ENCODE measurements at regions not wholly inside any gene's neighbourhood (a gene's known extent, or its start where the extent isn't known, plus 50 kb on each side); places are given as distances from the start of the nearest gene placed in this dataset.

GRCh38 chr7:13454916-13455592, 534.4 kb downstream of the ETV1 start (continued):
- TF ChIP-seq CTCF (conservative IDR thresholded peaks at IDR 0.05; ENCODE audit: low read depth in 2 of 2) (no peak), POLR2AphosphoS5 (IDR thresholded peaks at IDR 0.05; ENCODE audit: low read depth) (no peak)
- TF ChIP-seq, protein P1, sequence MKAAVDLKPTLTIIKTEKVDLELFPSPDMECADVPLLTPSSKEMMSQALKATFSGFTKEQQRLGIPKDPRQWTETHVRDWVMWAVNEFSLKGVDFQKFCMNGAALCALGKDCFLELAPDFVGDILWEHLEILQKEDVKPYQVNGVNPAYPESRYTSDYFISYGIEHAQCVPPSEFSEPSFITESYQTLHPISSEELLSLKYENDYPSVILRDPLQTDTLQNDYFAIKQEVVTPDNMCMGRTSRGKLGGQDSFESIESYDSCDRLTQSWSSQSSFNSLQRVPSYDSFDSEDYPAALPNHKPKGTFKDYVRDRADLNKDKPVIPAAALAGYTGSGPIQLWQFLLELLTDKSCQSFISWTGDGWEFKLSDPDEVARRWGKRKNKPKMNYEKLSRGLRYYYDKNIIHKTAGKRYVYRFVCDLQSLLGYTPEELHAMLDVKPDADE (IDR thresholded peaks at IDR 0.05) = no peak

DNA sequence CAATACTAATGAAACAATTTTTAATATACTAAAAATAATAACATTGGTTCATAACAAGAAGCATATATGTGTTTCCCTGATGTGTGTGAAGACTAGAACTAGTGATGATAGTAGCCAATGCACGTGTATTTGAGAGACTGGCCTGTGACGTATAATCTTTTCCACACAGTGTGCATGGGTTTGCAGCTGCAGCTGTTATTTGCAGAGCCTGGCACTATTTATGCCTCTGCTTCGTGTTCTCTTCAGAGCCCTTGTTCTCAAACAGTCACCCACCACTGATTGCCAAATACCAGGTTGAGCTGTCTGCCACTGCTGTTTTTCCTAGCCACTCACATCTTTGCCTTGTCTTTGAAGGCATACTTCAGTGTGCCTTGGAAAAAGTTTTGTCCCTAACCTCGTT, 531.7 kb downstream of the ETV1 start:
- Histone ChIP-seq H3K79me2 (replicated peaks; ENCODE audit: insufficient read depth) (no peaks in the 10 kb centered on the region), H3K9me2 (ENCODE audit: insufficient read depth) (0 out of 2 replicates have a peak, but pooled peaks cover 3% of the 10 kb centered on the region), H3F3A (replicated peaks; ENCODE audit: low read depth) (no peaks in the 10 kb centered on the region), H3K27ac (ENCODE audit: low read depth) (no peak overlapping the region), H3K36me3 (ENCODE audit: insufficient read depth) (no peaks in the 10 kb centered on the region), H3K4me1 (ENCODE audit: insufficient read depth) (no peaks in the 10 kb centered on the region), H3K4me2 (no peak overlapping the region), H3K4me3 (no peak overlapping the region), H4K20me1 (replicated peaks; ENCODE audit: insufficient read depth) (no peaks in the 10 kb centered on the region), H2AFZ (no peak overlapping the region), H3K27me3 (ENCODE audit: insufficient read depth) (no peaks in the 10 kb centered on the region)
- H3K27ac Mint-ChIP-seq = no peak overlapping the region
- H3K4me1 Mint-ChIP-seq = no peaks in the 10 kb centered on the region
- DNase-seq (ENCODE audit: low spot score) (no peak), ATAC-seq (no peak)
- H3K4me3 Mint-ChIP-seq = no peak overlapping the region
- H3K9me3 Mint-ChIP-seq = no peaks in the 10 kb centered on the region
- H3K27me3 Mint-ChIP-seq (ENCODE audit: insufficient read depth, low read depth, poor library complexity) = peaks cover 2% of the 10 kb centered on the region
- no peaks in the 10 kb centered on the region for H3K36me3 Mint-ChIP-seq (ENCODE audit: low read depth)
- TF ChIP-seq ZNF114 (CRISPR knock-in tag; IDR thresholded peaks at IDR 0.05) (no peak), NANOG (IDR thresholded peaks at IDR 0.05; ENCODE audit: borderline replicate concordance) (no peak), ZNF331 (CRISPR knock-in tag; IDR thresholded peaks at IDR 0.05; ENCODE audit: low read depth) (no peak), POLR2AphosphoS5 (IDR thresholded peaks at IDR 0.05; ENCODE audit: low read depth) (no peak), CTCF (conservative IDR thresholded peaks at IDR 0.05; ENCODE audit: low read depth in 2 of 2) (no peak), EZH2 (IDR thresholded peaks at IDR 0.05; ENCODE audit: low read depth, unreplicated experiment) (no peak), STAT1 (IDR thresholded peaks at IDR 0.05; ENCODE audit: unreplicated experiment) (no peak), EZH2phosphoT487 (IDR thresholded peaks at IDR 0.05; ENCODE audit: unreplicated experiment) (no peak), JUNB (IDR thresholded peaks at IDR 0.05; ENCODE audit: unreplicated experiment) (no peak)
- TF ChIP-seq, protein P2, sequence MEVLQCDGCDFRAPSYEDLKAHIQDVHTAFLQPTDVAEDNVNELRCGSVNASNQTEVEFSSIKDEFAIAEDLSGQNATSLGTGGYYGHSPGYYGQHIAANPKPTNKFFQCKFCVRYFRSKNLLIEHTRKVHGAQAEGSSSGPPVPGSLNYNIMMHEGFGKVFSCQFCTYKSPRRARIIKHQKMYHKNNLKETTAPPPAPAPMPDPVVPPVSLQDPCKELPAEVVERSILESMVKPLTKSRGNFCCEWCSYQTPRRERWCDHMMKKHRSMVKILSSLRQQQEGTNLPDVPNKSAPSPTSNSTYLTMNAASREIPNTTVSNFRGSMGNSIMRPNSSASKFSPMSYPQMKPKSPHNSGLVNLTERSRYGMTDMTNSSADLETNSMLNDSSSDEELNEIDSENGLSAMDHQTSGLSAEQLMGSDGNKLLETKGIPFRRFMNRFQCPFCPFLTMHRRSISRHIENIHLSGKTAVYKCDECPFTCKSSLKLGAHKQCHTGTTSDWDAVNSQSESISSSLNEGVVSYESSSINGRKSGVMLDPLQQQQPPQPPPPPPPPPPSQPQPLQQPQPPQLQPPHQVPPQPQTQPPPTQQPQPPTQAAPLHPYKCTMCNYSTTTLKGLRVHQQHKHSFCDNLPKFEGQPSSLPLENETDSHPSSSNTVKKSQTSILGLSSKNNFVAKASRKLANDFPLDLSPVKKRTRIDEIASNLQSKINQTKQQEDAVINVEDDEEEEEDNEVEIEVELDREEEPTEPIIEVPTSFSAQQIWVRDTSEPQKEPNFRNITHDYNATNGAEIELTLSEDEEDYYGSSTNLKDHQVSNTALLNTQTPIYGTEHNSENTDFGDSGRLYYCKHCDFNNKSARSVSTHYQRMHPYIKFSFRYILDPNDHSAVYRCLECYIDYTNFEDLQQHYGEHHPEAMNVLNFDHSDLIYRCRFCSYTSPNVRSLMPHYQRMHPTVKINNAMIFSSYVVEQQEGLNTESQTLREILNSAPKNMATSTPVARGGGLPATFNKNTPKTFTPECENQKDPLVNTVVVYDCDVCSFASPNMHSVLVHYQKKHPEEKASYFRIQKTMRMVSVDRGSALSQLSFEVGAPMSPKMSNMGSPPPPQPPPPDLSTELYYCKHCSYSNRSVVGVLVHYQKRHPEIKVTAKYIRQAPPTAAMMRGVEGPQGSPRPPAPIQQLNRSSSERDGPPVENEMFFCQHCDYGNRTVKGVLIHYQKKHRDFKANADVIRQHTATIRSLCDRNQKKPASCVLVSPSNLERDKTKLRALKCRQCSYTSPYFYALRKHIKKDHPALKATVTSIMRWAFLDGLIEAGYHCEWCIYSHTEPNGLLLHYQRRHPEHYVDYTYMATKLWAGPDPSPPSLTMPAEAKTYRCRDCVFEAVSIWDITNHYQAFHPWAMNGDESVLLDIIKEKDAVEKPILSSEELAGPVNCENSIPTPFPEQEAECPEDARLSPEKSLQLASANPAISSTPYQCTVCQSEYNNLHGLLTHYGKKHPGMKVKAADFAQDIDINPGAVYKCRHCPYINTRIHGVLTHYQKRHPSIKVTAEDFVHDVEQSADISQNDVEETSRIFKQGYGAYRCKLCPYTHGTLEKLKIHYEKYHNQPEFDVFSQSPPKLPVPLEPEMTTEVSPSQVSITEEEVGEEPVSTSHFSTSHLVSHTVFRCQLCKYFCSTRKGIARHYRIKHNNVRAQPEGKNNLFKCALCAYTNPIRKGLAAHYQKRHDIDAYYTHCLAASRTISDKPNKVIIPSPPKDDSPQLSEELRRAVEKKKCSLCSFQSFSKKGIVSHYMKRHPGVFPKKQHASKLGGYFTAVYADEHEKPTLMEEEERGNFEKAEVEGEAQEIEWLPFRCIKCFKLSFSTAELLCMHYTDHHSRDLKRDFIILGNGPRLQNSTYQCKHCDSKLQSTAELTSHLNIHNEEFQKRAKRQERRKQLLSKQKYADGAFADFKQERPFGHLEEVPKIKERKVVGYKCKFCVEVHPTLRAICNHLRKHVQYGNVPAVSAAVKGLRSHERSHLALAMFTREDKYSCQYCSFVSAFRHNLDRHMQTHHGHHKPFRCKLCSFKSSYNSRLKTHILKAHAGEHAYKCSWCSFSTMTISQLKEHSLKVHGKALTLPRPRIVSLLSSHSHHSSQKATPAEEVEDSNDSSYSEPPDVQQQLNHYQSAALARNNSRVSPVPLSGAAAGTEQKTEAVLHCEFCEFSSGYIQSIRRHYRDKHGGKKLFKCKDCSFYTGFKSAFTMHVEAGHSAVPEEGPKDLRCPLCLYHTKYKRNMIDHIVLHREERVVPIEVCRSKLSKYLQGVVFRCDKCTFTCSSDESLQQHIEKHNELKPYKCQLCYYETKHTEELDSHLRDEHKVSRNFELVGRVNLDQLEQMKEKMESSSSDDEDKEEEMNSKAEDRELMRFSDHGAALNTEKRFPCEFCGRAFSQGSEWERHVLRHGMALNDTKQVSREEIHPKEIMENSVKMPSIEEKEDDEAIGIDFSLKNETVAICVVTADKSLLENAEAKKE (CRISPR knock-in tag; IDR thresholded peaks at IDR 0.05) = no peak

Measured in GM23338 (cell line).